HepG2 (cell line): ENCODE measurements at regions not wholly inside any gene's neighbourhood (a gene's known extent, or its start where the extent isn't known, plus 50 kb on each side); places are given as distances from the start of the nearest gene placed in this dataset.
"Not testable (repeated sequence)": the region's sequence is repeated elsewhere in the genome, so short reads cannot be mapped to it uniquely, and the experiment has no call there.

Experiments
- ATAC-seq: fragments of 200-7000 bp; cut with Tn5 transposase; 3 replicates; pipeline ENCODE4 v1.9.1; 2020; ENCODE audit warnings: mild to moderate bottlenecking, moderate library complexity
- BruUV-seq: library from RNA; stranded (reverse); fragments of 400-500 nt; replicated peaks from 2 replicates; lab custom pipeline; 2021; lab: Mats Ljungman, UMichigan
- CTCF ChIA-PET: fragments of 300-600 bp; formaldehyde crosslinking; extraction: SDS; loops from one replicate; lab custom pipeline; 2021; ENCODE audit warnings: low total read pairs, inconsistent platforms, low intra/inter-chr PET ratio; lab: Yijun Ruan, JAX
- POLR2A ChIA-PET: fragments of 350-600 bp; sonication (Branson Sonifier 250); formaldehyde crosslinking; loops from one replicate; lab custom pipeline; 2020; ENCODE audit warnings: antibody characterized with exemption, inconsistent platforms; lab: Yijun Ruan, JAX
- DNase-seq: peaks from one replicate; pipeline ENCODE4 v3.0.0-alpha.2; 2015; ENCODE audit warnings: low spot score
- FAIRE-seq: peaks from 3 replicates; lab custom pipeline; 2011; peaks lifted over from hg19 to GRCh38; lab: Jason Lieb, UNC
- H2AFZ ChIP-seq: one replicate; pipeline ENCODE4 v1.6.1; 2011; ENCODE audit warnings: low read length, inconsistent platforms
- H3K27ac ChIP-seq: fragments of 300-600 bp; 3 replicates; pipeline ENCODE4 v1.8.0; 2011; ENCODE audit warnings: mixed run types, mild to moderate bottlenecking, mixed read lengths, low read length, inconsistent platforms; ENCODE audit not compliant: insufficient read depth; ENCODE audit errors: extremely low read length
- H3K27me3 ChIP-seq, 2 experiments: fragments of 200-600 bp in 1 of 2; 2 replicates in 1 of 2; 3 replicates in 1 of 2; pipeline versions ENCODE4 v1.6.0 to v1.8.0; 2011; ENCODE audit warnings: low read length in 2 of 2, mild to moderate bottlenecking in 2 of 2, moderate library complexity in 2 of 2, inconsistent platforms in 1 of 2; ENCODE audit not compliant: insufficient read depth in 2 of 2, control insufficient read depth in 1 of 2
- H3K36me3 ChIP-seq, 2 experiments: fragments of 200-600 bp in 1 of 2; replicated peaks in 1 of 2; 2 replicates in 1 of 2; 3 replicates in 1 of 2; pipeline versions ENCODE4 v1.5.1 to v1.8.0; 2011; ENCODE audit warnings: low read length in 2 of 2, inconsistent platforms in 1 of 2; ENCODE audit not compliant: insufficient read depth in 2 of 2, control insufficient read depth in 1 of 2
- H3K4me1 ChIP-seq: 2 replicates; pipeline ENCODE4 v1.5.1; 2012; ENCODE audit warnings: low read length, inconsistent platforms; ENCODE audit not compliant: insufficient read depth
- H3K4me2 ChIP-seq: 2 replicates; pipeline ENCODE4 v1.6.0; 2011; ENCODE audit warnings: low read depth, low read length, inconsistent platforms
- H3K4me3 ChIP-seq, 3 experiments: fragments of 200-600 bp in 1 of 3; sonication (generic), shearing (Covaris generic) in 1 of 3; replicated peaks in 1 of 3; 2 replicates each; pipeline ENCODE4 v1.5.1; 2011 to 2016; ENCODE audit warnings: low read length in 3 of 3, inconsistent platforms in 2 of 3, low read depth in 2 of 3, mild to moderate bottlenecking in 2 of 3, control low read depth in 1 of 3, mixed read lengths in 1 of 3; ENCODE audit not compliant: insufficient read depth in 1 of 3
- H3K79me2 ChIP-seq: one replicate; pipeline ENCODE4 v1.6.1; 2011; ENCODE audit warnings: low read length, inconsistent platforms; ENCODE audit not compliant: insufficient read depth
- H3K9ac ChIP-seq: 2 replicates; pipeline ENCODE4 v1.6.0; 2011; ENCODE audit warnings: mild to moderate bottlenecking, low read depth, low read length, inconsistent platforms; ENCODE audit not compliant: insufficient read depth
- H3K9me3 ChIP-seq: 2 replicates; pipeline ENCODE4 v1.5.1; 2012; ENCODE audit warnings: mild to moderate bottlenecking, low read length
- H4K20me1 ChIP-seq: 2 replicates; pipeline ENCODE4 v1.6.0; 2011; ENCODE audit warnings: inconsistent platforms, mild to moderate bottlenecking, low read length, moderate library complexity; ENCODE audit not compliant: insufficient read depth
- WGBS: methylation state at CpG from one replicate; pipeline ENCODE4 v1.1.6; 2017; ENCODE audit warnings: low lambda C conversion rate; 5-methylcytosine and 5-hydroxymethylcytosine counted together
- in situ Hi-C: cut with HindIII; loops from 2 replicates; pipeline ENCODE4 v1.10.0; 2017; ENCODE audit warnings: low pct_unique_long_range_greater_than_20kb; ENCODE audit not compliant: extremely low pct_ligation_motif_present
- intact Hi-C: fragments of 100-400 bp; cut with micrococcal nuclease; formaldehyde crosslinking; loops from one replicate; pipeline ENCODE4 v1.10.0; 2022; ENCODE audit not compliant: unreplicated experiment

DNA sequence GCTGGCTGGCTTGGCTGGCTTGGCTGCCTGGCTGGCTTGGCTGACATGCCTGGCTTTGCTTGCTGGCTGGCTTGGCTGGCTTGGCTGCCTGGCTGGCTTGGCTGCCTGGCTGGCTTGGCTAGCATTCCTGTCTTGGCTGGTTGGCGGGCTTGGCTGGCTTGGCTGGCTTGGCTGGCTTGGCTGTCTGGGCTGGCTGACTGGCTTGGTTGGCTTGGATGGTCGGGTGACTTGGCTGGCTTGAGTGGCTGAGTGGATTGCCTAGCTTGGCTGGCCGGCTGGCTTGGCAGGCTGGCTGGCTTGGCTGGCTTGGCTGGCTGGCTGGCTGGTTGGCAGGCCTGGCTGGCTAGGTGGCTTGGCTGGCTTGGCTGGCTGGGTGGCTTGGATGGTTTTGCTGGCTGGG lies 2832.3 kb downstream of the RPIA start:
- H3K27me3 ChIP-seq, DNase-seq, intact Hi-C loops, H3K4me2 ChIP-seq, CTCF ChIA-PET, ATAC-seq, H3K27ac ChIP-seq, POLR2A ChIA-PET, H3K4me3 ChIP-seq, H2AFZ ChIP-seq, H3K9ac ChIP-seq, FAIRE-seq, H3K79me2 ChIP-seq, H3K36me3 ChIP-seq, H4K20me1 ChIP-seq, in situ Hi-C loops, H3K9me3 ChIP-seq, H3K4me1 ChIP-seq, BruUV-seq: not testable (repeated sequence)
- WGBS, result 0% methylated on average over 2 of the region's 3 CpGs

DNA sequence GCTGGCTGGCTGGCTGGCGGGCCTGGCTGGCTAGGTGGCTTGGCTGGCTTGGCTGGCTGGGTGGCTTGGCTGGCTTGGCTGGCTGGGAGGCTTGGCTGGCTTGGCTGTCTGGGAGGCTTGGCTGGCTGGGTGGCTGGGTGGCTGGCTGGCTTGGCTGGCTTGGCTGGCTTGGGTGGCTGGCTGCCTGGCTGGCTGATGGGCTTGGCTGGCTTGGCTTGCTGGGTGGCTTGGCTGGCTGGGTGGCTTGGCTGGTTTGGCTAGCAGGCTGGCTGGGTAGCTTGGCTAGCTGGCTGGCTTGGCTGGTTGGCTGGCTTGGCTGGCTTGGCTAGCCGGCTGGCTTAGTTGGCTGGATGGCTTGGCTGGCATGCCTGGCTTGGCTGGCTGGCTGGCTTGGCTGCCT lies 2834.1 kb downstream of the RPIA start:
- H4K20me1 ChIP-seq, POLR2A ChIA-PET, ATAC-seq, H3K9me3 ChIP-seq, H3K27me3 ChIP-seq, H3K4me1 ChIP-seq, CTCF ChIA-PET, H2AFZ ChIP-seq, intact Hi-C loops, H3K36me3 ChIP-seq, H3K9ac ChIP-seq, H3K4me2 ChIP-seq, in situ Hi-C loops, BruUV-seq, H3K79me2 ChIP-seq, DNase-seq, FAIRE-seq, H3K27ac ChIP-seq, H3K4me3 ChIP-seq: not testable (repeated sequence)
- 45% methylated on average over 1 of the region's 2 CpGs for WGBS

DNA sequence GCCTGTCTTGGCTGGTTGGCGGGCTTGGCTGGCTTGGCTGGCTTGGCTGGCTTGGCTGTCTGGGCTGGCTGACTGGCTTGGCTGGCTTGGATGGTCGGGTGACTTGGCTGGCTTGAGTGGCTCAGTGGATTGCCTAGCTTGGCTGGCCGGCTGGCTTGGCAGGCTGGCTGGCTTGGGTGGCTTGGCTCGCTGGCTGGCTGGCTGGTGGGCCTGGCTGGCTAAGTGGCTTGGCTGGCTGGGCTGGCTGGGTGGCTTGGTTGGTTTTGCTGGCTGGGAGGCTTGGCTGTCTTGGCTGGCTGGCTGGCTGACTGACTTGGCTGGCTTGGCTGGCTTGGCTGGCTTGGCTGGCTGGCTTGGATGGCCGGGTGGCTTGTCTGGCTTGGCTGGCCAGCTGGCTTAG lies 2834.6 kb downstream of the RPIA start:
- in situ Hi-C loops, FAIRE-seq, BruUV-seq, H2AFZ ChIP-seq, intact Hi-C loops, H3K9ac ChIP-seq, H3K9me3 ChIP-seq, H3K79me2 ChIP-seq, H4K20me1 ChIP-seq, POLR2A ChIA-PET, DNase-seq, H3K4me3 ChIP-seq, H3K27ac ChIP-seq, ATAC-seq, CTCF ChIA-PET, H3K4me1 ChIP-seq, H3K27me3 ChIP-seq, H3K4me2 ChIP-seq, H3K36me3 ChIP-seq: not testable (repeated sequence)
- 0% methylated on average over 2 of the region's 5 CpGs for WGBS

DNA sequence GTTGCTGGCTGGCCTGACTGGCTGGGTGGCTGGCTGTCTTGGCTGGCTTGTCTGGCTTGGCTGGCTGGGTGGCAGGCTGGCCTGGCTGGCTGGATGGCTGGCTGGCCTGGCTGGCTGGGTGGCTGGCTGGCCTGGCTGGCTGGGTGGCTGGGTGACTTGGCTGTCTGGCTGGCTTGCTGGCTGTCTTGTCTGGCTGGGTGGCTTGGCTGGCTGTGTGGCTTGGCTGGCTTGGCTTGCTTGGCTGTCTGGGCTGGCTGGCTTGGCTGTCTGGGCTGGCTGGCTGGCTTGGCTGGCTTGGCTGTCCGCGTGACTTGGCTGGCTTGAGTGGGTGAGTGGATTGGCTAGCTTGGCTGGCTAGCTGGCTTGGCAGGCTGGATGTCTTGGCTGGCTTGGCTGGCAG lies 2835.6 kb downstream of the RPIA start:
- ATAC-seq, in situ Hi-C loops, H2AFZ ChIP-seq, BruUV-seq, H3K79me2 ChIP-seq, H3K4me3 ChIP-seq, DNase-seq, H4K20me1 ChIP-seq, intact Hi-C loops, H3K27ac ChIP-seq, H3K9ac ChIP-seq, H3K4me1 ChIP-seq, POLR2A ChIA-PET, H3K27me3 ChIP-seq, CTCF ChIA-PET, FAIRE-seq, H3K9me3 ChIP-seq, H3K36me3 ChIP-seq, H3K4me2 ChIP-seq: not testable (repeated sequence)
- WGBS, result 33% methylated on average over 1 of the region's 2 CpGs
